ENCODE measurements at regions not wholly inside any gene's neighbourhood (a gene's known extent, or its start where the extent isn't known, plus 50 kb on each side); places are given as distances from the start of the nearest gene placed in this dataset.

DNA sequence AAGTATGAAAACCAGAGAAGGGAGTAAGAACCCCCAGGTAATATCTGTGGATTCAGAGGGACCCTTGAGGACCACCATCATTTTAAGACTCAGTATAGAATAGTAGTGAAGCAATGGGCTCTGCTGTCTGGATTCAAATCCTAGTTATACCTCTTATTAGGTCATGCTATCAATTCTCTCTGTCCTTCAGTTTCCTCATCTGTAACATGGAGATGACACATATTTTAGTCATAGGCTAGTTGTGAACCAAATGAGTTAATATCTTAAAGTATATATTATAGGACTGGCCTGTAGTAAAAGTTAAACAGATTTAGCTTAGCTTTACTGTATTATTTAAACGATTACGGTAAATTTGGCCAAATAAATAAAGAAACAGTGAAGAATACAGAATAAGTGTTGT, 177.3 kb upstream of the GOLIM4 start:
- no peak for FAIRE-seq

DNA sequence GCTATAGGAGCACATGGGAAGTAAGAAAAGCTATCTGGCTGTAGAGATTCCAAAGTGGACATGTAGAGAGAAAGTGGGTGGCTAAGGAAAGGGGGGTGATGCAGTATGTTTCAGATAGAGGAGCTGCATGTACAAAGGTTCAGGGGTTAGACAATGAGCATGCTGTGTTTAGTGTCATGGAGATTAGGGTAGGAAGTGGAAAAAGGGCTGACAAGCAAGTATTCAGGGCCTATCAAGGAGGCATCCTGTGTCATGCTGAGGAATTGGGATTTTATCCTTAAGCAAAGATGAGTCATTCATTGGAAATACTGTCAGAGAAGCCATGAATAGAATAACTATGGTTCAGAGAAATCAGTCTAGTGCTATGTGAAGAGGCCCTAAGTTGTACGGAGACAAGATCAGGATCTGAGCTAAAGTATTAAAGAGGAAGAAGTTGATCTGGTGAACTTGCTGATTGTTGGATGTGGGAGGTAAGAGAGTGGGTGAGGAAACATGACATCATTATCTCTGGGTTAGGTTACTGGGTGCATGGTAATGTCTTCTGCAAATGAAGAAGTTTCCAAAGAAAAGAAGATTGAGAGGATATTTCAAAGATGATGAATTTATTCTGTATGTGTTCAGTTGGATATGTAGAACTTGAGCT, 176.7 kb upstream of the GOLIM4 start:
- no peak for FAIRE-seq

DNA sequence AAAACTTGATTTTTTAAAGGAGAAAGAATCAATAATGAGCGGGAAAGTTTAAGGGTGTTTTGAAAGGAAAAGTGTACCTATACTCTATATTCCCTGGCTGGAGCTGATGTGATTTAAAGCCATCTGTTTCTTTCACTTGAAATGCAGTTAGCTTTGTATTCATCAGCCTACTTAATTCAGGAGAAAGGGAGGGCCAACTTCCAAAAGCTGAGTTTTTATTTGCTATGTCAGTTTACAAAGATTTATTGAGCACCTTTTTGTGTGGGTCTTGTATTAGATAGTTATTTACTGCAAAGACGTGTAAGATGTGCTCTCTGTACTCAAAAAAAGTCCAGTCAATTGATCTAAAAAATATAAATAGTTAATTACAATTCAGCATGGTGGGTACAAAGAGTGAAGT, 176.2 kb upstream of the GOLIM4 start:
- no peak for FAIRE-seq

DNA sequence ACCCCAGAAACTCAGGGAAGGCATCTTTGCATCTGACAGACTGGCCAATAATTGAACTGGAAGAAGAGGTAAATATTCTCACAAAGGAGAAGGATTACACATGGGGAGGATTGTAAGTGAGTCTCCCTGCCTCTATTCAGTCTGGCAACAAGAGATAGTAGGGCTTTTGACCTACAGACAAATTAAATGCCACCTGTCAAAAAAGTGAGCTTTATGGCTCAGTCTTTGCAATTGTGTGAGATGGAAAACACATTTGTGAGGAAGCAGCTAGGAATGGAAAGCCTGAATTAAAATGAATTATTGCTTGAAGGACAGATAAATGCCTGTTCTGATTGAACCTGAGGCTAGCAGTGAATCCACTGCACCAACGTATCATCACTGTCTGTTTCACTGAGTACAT, 173.3 kb upstream of the GOLIM4 start:
- no peak for FAIRE-seq

DNA sequence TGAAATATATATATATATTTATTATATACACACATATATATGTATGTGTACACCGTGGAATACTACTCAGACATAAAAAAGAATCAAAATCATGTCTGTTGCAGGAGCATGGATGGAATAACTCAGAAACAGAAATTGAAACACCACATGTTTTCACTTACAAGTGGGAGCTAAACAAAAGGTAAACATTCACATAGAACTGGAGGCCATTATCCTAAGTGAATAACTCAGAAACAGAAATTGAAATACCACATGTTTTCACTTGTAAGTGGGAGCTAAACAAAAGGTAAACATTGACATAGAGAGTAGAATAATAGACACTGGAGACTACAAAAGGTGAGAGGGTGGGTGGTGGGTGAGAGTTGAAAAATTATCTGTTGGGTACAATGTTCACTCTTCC, 171.5 kb upstream of the GOLIM4 start:
- no peak for FAIRE-seq

DNA sequence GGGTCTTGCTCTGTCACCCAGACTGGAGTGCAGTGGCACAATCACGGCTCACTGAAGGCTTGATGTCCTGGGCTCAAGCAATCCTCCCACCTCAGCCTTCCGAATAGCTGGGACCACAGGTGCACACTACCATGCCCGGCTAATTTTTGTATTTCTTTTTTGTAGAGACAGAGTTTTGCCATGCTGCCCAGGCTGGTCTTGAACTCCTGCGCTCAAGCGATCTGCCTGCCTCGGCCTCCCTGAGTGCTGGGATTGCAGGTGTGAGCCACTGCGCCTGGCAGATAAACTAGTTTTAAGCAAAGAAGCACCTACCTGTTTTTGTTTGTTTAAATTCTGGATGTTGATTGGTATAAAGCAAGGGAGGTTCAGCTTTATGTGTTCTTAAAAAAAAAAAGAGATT, 170.6 kb upstream of the GOLIM4 start:
- no peak for FAIRE-seq

DNA sequence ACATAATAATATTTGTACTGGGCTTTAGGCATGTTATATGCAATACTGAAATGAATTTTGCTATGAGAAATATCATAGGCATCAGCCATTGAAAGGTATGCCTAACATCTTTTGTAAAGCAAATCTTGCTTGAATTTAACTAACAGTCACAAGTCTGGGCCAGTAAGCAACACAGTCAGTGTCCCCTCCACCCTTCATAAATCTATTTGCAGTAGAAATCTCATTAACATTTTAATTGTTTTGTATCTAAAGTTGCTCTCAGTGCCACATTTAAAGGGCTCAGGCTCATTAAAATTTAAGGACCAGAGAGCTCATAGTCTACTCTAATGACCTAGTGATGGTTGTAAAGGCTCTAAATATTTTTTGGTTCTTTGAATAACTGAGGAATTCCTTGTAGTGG, 167.2 kb upstream of the GOLIM4 start:
- no peak for FAIRE-seq

DNA sequence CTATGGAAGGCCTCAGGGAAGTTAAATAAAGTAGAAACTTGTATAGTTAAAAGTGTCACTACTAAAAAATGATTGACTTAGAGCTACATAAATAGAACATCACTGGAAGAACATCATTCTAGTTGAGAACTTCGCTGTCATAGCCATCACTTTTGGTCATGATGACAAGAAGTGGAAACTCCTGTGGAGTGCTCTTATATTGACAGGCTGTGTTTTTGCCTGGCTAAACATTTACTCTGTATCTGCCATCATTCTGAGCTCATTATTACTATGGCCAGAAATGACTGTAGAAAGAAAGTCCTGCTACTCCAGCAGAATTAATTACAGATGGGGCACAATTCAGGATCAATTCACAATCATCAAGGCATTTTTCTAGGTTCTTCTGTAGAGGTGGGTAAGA, 165.1 kb upstream of the GOLIM4 start:
- FAIRE-seq = no peak

DNA sequence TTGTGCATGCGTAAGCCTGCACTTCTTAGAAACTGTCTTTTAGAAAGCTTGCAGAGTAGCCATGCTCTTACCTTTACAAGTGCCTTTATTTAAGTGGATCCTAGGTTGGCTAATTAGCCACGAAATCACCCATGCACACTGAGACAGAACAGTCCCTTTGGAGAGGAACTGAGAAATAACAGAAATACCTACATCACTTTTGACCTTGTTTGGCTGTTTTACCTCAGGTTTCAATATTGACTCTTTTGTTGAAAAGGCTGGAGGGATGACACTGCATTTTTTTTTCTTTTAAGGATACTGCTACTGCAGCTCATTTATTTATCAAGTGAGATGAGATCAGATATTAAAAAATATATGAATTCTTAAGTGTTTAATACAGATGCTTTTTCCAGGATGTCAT, 155.6 kb upstream of the GOLIM4 start:
- FAIRE-seq = no peak

DNA sequence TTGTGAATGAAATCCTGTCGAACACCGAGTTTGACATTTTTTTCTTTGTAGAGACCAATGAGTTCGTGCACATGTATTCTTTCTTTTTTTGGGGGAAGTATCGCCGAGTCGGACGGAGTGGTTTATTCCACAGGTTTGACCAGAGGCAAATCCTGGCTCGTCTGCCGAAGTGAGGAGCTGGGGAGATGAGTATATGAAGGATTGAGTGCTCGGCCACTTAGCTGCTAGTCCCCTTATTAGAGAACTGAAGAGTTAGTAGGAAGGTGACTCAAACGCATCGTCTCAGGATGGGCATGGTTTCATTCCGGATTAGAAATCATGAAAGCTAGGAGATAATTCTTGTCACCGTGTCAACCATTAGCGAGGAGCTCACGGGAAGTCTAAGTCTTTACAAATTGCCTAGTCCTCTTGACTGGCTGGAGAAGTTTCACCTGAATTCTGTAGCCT, 154.7 kb upstream of the GOLIM4 start:
- no peak for FAIRE-seq

DNA sequence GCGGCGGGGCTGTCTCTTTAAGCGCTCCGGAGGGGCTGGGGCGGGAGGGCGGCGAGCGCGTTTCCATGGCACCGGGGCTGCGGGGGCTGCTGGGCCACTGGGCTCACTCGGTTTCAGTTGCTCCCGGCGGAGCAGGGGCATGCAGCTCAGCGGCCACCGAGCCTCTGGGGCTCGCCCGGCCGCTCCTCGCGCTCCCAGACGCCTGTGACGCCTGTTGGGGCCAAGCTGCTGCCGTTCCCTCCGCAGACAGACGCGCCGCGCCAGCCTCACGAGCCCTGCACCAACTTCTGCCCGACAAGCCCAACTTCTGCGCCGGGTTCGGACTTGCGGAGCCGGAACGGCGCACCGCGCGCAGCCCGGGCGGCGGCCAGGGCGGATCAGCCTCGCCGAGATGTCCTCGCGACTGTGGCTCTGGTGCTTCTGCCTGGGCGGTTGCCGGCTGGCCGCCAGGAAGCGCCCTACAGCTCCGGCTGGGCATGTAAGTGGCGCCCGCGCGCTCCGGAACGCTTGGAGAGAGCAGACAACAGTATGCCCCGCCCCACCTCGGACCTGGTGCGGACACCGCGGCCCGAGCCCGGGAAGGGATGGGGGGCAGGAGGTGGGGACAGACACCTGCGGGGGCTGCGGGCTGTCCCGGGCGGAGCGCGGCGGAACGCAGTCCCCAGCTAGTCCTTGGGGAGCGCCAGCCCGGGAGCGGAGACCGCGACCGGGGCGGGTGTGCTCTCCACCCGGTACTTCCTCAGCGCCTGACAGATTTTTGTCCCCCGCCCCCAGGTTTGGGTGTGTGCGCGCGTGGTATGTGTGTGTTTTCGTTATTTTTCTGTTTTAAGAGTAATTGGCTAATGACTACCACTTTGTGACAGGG, 154.1 kb upstream of the GOLIM4 start:
- no peak for FAIRE-seq

DNA sequence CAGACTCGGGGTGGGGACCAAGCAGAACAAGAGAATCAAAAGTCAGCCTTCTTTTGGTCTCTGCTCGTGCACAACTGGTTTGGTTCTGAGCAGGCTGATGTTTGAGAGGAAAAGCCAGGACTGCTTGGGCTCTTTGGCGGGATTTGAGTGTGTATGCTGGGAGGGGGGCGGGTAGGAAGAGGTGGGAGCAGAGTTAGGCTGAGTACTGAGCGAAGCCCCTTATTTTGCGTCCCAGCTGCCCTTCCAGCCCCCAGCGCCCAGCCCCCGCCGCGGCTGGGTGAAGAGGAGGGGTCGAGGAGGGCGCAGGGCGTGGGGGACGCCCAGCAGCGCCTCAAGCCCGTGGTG, 153.5 kb upstream of the GOLIM4 start:
- no peak for FAIRE-seq

DNA sequence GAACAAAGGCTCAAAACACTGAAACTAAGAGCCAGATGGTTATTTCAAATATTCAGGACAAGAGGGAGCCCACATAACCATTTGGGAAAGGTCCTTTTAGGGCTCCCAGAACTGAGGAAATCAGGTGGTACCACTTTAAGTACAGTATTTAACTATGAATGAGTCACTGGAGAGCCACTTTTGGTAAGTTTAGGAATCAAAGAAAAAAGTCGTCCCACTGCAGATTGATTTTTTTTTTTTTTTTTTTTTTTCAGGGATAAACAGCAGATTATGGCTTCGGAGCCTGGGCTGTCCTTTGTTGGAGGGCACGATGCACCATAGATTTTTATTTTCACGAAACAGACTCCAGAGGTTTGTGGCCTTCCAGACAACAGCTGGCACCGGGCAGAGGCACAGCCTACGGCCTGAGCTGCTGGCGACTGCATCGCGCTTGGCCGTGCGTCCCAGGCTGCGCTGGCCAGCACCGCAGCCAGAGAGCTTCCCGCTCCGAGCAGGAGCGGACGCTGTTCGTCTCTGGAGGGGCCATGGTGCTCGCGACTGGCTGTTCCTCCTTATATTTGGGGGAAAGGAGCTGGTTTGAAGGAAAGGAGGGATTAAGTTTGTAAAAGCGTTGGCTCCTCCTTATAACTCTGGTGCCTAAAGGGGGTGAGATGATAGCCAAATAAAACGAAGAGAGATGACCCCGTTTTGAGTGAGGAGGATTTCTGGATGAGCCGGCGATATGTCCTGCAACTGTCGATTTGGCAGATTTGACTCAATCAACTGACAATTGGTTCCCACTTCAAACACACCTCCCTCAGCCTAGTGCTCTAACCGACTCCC, 152.9 kb upstream of the GOLIM4 start:
- no peak for FAIRE-seq

DNA sequence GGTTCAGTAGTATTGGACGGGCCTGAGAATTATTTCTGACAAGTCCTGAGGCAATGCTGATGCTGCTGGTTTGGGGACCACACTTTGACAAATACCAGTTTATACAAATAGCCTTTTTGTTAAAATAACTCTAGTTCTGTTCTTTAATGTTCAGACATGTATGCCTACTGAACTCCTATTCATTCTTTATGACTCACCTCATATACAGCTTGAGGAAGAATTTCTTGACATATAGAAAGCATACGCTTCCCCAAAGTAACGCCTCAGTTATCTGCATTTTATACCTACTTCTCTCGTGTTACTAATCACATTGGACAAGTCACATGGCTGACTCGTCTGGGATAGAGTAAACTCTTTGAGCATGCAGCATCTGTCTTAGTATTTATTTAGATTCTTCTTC, 145.4 kb upstream of the GOLIM4 start:
- no peak for FAIRE-seq

DNA sequence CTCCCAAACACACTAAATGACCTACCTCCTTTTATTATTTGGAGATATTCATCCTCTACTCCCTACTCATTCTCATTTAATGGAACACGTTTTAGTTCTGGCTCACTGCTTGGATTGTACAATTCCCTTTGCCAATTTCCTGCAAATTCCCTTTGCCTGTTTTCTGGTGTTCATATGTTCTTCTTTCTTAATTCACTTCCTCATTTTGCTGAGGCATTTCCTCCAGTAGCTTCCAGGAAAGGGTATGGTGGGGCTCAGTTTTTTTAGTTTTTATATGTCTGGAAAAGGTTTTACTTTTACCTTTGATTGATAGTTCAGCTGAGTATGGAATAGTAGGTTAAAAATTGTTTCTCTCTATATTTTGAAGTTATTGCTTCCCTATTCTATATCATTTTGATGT, 143.6 kb upstream of the GOLIM4 start:
- FAIRE-seq = no peak

DNA sequence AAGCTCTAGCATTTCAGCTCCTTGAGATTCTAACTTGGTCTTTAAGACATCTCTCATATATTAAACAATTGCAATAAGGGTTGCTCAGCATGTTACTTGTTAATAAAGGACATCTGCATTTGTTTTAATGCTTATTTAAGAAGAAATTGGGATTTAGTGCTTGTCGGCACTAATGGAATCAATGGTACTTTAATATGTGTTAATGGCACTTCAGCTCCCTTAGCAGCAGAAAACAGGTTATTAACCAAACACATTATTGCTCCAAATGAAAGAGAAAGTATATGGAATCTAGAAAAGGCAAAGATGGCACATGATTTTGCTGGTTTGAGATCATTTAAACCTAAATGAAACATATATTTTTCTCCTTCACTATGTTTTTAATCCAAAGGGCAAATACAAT, 137.3 kb upstream of the GOLIM4 start:
- no peak for FAIRE-seq

DNA sequence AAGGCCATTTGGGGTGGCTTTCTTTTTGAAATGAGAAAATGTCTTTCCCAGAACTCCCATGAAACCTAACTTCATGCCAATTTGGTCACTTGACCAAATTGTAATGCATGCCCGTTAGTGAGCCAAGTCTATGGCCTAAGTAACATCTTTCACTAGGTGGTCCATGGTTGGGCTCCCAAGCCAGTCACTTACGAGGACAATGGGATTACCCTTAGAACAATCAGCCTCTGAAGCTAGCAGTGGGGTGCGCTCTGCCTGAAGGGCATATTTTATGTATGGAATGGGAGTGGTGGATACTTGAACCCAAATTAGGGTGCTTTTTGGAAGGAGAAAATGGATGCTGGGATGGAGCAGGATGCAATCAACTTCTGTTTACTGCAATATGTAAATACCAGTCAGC, 127.4 kb upstream of the GOLIM4 start:
- FAIRE-seq = no peak

DNA sequence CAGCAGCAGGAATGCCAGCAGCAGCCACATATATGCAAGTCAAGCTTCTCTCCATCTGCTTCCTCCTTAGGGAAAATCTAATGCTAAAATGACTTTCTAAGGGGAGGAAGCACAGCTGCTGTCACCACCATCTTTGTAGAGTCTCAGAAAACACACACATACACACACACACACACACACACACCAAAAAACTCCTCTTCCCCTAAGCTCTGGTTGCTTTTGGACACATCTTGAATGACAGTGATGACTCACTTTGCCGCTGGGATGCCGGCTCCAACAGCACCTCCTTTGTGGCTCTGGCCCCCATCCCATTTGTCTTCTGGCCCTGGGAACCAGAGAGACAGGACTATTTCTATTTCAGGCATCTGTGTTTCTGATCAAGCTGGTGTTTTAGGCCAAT, 124.8 kb upstream of the GOLIM4 start:
- no peak for FAIRE-seq

DNA sequence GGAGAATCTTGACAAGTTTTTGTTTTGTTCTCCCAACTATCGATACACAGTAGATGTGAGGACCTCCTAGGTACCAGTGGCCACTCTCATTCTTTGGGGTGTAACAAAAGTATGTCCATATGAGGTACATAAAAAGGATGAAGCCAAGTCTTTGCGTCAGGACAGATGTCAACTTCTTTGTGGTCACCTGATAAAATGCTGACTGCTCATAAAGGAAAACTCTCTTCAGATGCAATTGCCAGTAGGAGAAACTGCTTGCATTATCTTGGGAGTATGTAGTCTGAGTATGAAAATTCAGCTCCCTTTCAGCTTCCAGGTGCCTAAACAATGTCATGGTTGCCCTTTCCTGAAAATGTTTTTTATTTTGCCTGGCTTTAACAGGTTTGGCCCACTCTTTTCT, 123.8 kb upstream of the GOLIM4 start:
- FAIRE-seq = no peak

DNA sequence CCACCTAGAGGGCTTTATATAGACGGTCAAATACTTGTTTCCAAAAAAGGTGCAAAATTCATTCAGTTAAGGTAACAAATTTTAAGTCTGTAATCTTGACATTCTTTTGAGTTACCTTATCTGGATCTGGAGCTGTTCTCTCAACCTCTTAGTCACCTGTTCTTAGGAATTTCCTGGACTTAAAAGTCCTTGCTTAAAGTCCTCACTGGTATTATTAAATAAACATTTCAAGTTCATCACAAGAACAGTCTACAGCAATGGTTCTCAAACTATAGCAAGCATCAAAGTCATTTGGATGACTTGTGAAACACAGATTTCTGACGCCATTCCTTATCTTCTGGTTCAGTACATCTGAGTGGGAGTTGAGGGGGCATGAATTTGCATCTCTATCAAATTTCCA, 122.9 kb upstream of the GOLIM4 start:
- no peak for FAIRE-seq

DNA sequence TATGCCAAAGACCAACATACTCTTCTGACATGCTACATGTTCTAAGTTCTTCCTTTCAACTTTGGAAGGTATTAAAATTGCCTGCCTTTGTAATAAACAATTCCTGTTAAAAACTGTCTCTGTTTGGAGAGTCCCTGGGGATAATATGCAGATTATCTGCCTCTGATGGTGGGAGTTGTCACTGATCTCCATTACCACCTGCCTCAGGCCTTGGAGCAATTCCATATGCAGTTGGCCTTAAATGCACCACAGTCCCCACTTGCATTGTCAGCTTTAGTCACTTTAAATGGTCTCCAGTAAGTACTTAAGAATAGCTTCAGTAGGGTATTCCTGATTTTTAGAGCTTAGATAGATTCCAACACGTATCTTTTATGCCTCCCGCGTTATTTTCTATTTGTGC, 121.1 kb upstream of the GOLIM4 start:
- FAIRE-seq = no peak

DNA sequence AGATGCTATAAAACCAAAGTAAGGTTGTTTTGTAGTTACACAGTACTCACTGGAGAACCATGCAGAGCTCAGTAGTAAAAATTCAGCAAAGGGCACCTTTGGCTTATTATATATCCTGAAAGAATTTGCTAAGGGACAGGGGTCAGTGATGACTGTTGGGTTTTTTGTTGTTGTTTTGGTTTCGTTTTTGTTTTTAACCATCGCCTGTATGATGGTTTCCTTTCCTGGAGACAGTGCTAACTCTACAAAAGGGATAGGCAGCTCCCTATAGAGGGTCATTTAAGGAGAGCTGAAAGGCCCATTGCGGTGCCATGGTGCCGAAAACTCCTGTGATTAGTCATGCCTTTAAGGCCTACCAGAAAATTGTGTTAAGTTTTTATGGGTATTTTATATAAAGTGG, 118.2 kb upstream of the GOLIM4 start:
- FAIRE-seq = no peak

DNA sequence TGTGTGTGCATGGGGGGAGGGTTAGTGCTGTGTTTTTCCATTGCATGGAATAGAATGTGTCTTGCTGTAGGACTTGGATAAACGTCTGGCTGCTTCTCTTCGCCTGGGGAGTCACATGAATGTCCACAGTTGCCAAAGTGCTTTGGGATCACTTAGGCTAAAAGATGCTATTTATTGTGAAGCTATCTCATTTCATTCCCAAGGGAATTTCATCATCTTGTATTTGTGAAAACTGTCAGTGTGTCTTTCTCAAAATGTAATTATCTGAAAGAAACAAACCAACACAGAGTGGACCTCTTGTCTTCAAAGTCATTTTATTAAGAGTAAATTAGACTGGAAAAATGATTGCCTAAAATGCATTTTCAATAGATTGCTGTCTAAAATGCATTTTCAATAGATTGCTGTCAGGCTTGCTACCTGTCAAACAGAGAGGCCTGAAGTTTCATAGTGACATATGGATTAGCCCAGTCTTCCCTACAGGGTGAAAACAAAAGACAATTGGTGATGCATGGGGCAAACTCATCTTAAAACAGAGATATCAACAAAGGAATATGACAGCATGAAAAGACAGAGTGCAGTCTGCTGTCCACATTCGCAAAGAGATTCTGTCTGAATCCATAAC, 117.1 kb upstream of the GOLIM4 start:
- no peak for FAIRE-seq
